ENCODE measurements at regions not wholly inside any gene's neighbourhood (a gene's known extent, or its start where the extent isn't known, plus 50 kb on each side); places are given as distances from the start of the nearest gene placed in this dataset.

DNA sequence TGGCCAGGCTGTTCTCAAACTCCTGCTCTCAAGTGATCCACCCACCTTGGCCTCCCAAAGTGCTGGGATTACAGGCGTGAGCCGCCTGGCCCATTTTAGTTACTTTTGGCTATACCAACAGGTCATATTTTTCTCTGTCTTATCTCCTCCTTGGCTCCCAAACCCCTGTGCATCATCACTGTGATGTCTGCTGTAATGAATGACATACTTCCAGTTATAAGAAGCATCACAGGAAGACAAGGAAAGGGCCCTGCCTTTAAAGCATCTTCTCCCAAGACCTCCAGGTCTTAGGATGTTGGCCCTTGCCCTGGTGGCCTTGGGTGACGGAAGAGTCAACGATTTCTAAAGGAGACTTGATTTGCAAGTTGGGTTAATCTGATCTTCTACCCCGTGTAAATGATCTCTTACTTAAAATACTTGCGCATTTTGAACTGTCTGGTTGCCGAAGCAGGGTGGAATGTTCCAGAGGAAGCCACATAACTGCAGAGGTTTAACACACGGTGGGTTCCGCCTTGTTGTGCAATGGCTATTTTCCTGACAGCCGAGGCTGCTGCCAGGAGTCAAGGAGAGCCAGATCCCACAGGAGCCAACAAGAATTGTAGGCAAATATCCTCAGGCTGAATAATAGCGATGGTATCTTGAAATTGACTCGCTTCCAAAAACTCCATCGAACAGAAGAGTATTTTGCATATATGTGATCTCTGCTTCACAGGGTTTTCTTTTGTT, 55.7 kb upstream of the PLXNC1 start:
- no peak overlapping the region for H3K4me3 ChIP-seq (ENCODE audit: low read length)
- no peaks in the 10 kb centered on the region for H4K20me1 ChIP-seq (ENCODE audit: insufficient read depth, low read depth, low read length)
- DNase-seq, result no peak
- no peaks in the 10 kb centered on the region for H3K27me3 ChIP-seq (ENCODE audit: low read length)
- H3K9me2 ChIP-seq (replicated peaks; ENCODE audit: insufficient read depth, low read length), result no peaks in the 10 kb centered on the region
- no peak overlapping the region for H3K27ac ChIP-seq (ENCODE audit: low read length)
- no peak overlapping the region for H3K9ac ChIP-seq (ENCODE audit: low read length)
- H3K9me3 ChIP-seq (ENCODE audit: low read length), result no peaks in the 10 kb centered on the region
- no peak overlapping the region for H2AFZ ChIP-seq (ENCODE audit: low read length)
- no peaks in the 10 kb centered on the region for H3K79me2 ChIP-seq (ENCODE audit: low read length)
- no peaks in the 10 kb centered on the region for H3K36me3 ChIP-seq (ENCODE audit: insufficient read depth, low read length)
- no peaks in the 10 kb centered on the region for H3K4me1 ChIP-seq (ENCODE audit: low read length)
- H3K4me2 ChIP-seq (ENCODE audit: low read depth, low read length, poor library complexity, severe bottlenecking), result no peak overlapping the region

DNA sequence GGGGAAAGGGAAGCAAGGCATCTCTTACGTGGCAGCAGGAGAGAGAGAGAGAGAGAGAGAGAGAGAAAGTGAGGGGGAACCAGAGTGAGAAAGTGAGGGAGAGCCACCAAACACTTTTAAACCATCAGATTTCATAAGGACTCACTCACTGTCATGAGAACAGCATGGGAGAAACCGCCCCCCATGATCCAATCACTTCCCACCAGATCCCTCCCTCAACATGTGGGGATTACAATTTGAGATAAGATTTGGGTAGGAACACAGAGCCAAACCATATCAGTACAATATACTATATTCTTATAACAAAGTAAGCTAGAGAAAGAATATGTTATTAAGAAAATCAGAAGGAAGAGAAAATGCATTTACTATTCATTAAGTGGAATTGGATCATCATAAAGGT, 53.7 kb upstream of the PLXNC1 start:
- Histone ChIP-seq H3K4me2 (ENCODE audit: low read depth, low read length, poor library complexity, severe bottlenecking) (no peak overlapping the region), H3K79me2 (ENCODE audit: low read length) (no peaks in the 10 kb centered on the region), H3K27me3 (ENCODE audit: low read length) (no peaks in the 10 kb centered on the region), H3K9ac (ENCODE audit: low read length) (no peak overlapping the region), H3K9me3 (ENCODE audit: low read length) (no peaks in the 10 kb centered on the region), H3K4me1 (ENCODE audit: low read length) (no peaks in the 10 kb centered on the region), H4K20me1 (ENCODE audit: insufficient read depth, low read depth, low read length) (no peaks in the 10 kb centered on the region), H3K36me3 (ENCODE audit: insufficient read depth, low read length) (no peaks in the 10 kb centered on the region), H3K9me2 (replicated peaks; ENCODE audit: insufficient read depth, low read length) (no peaks in the 10 kb centered on the region), H3K27ac (ENCODE audit: low read length) (no peak overlapping the region), H2AFZ (ENCODE audit: low read length) (no peak overlapping the region), H3K4me3 (ENCODE audit: low read length) (no peak overlapping the region)
- DNase-seq, result no peak

DNA sequence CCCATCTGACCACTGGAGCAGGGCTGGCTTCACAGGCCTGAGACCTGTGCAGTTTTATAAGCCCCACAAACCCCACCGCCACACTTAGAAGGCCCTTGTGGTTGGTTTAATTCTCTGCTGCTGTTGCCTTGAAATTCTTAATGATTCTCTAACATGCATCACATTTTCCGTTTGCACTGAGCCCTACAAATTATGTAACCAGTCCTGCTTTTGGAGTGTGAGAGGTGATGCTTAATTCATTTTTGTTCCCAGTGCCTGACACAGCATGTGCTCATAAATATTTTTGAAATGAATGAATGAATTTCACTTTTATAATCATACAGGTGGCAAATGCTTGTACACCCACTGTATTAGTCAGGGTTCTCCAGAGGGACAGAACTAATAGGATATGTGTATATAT, 52.8 kb upstream of the PLXNC1 start:
- H3K9me2 ChIP-seq (replicated peaks; ENCODE audit: insufficient read depth, low read length), result no peaks in the 10 kb centered on the region
- no peak overlapping the region for H3K4me3 ChIP-seq (ENCODE audit: low read length)
- H3K4me1 ChIP-seq (ENCODE audit: low read length), result no peaks in the 10 kb centered on the region
- no peaks in the 10 kb centered on the region for H4K20me1 ChIP-seq (ENCODE audit: insufficient read depth, low read depth, low read length)
- H3K4me2 ChIP-seq (ENCODE audit: low read depth, low read length, poor library complexity, severe bottlenecking), result no peak overlapping the region
- H3K27me3 ChIP-seq (ENCODE audit: low read length), result no peaks in the 10 kb centered on the region
- no peak overlapping the region for H3K27ac ChIP-seq (ENCODE audit: low read length)
- no peaks in the 10 kb centered on the region for H3K9me3 ChIP-seq (ENCODE audit: low read length)
- H2AFZ ChIP-seq (ENCODE audit: low read length), result no peak overlapping the region
- H3K36me3 ChIP-seq (ENCODE audit: insufficient read depth, low read length), result no peaks in the 10 kb centered on the region
- DNase-seq, result no peak
- no peaks in the 10 kb centered on the region for H3K79me2 ChIP-seq (ENCODE audit: low read length)
- no peak overlapping the region for H3K9ac ChIP-seq (ENCODE audit: low read length)

DNA sequence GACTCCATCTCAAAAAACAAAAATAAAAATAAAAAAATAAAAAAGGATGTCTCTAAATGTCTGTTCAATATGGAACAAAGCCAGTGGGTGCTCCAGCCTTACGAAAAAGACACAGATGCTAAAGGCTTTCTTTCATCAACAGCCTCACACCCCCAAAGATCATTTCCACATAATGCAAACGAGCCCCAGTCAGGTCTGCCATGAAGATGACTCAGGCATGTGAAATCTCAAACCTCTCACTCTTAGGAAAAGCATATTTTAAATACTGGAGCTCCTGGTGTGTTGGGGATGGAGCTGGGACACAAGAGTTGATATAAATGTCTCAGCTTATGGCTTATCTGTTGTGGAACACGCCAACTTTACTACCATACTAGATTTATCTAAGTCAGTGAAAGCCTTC, 49.9 kb upstream of the PLXNC1 start:
- Histone ChIP-seq H3K9ac (ENCODE audit: low read length) (no peak overlapping the region), H3K4me1 (ENCODE audit: low read length) (peaks cover 7% of the 10 kb centered on the region), H3K36me3 (ENCODE audit: insufficient read depth, low read length) (no peaks in the 10 kb centered on the region), H3K9me3 (ENCODE audit: low read length) (no peaks in the 10 kb centered on the region), H3K27me3 (ENCODE audit: low read length) (no peaks in the 10 kb centered on the region), H3K4me3 (ENCODE audit: low read length) (no peak overlapping the region), H3K79me2 (ENCODE audit: low read length) (no peaks in the 10 kb centered on the region), H4K20me1 (ENCODE audit: insufficient read depth, low read depth, low read length) (peaks cover 5% of the 10 kb centered on the region; the same call in 1 of the 2 replicates), H3K9me2 (replicated peaks; ENCODE audit: insufficient read depth, low read length) (no peaks in the 10 kb centered on the region), H3K27ac (ENCODE audit: low read length) (no peak overlapping the region), H3K4me2 (ENCODE audit: low read depth, low read length, poor library complexity, severe bottlenecking) (no peak overlapping the region), H2AFZ (ENCODE audit: low read length) (no peak overlapping the region)
- DNase-seq, result no peak
